Muscle of leg (tissue), 3 donors: ENCODE measurements at regions not wholly inside any gene's neighbourhood (a gene's known extent, or its start where the extent isn't known, plus 50 kb on each side); places are given as distances from the start of the nearest gene placed in this dataset.

Source experiments
- DNase-seq: peaks from one replicate; pipeline ENCODE4 v3.0.0; 2013
- H3K27ac ChIP-seq: one replicate; pipeline ENCODE4 v1.5.1; 2013; ENCODE audit warnings: mild to moderate bottlenecking, low read length, control low read depth
- H3K27me3 ChIP-seq: one replicate; pipeline ENCODE4 v1.6.1; 2013; ENCODE audit warnings: low read length; ENCODE audit not compliant: control insufficient read depth, insufficient read depth
- H3K36me3 ChIP-seq: one replicate; pipeline ENCODE4 v1.6.1; 2013; ENCODE audit warnings: low read length; ENCODE audit not compliant: control insufficient read depth, insufficient read depth
- H3K4me1 ChIP-seq: one replicate; pipeline ENCODE4 v1.6.1; 2013; ENCODE audit warnings: low read length; ENCODE audit not compliant: control insufficient read depth, insufficient read depth
- H3K4me3 ChIP-seq: one replicate; pipeline ENCODE4 v1.5.1; 2013; ENCODE audit warnings: low read length, control low read depth
- H3K9me3 ChIP-seq: replicated peaks from 2 replicates; pipeline ENCODE4 v1.6.1; 2013; ENCODE audit warnings: low read depth, low read length; ENCODE audit not compliant: control insufficient read depth
- WGBS: methylation state at CpG from one replicate; pipeline ENCODE4 v1.1.5; 2013; ENCODE audit warnings: missing lambda C conversion rate; ENCODE audit not compliant: insufficient coverage; 5-methylcytosine and 5-hydroxymethylcytosine counted together

DNA sequence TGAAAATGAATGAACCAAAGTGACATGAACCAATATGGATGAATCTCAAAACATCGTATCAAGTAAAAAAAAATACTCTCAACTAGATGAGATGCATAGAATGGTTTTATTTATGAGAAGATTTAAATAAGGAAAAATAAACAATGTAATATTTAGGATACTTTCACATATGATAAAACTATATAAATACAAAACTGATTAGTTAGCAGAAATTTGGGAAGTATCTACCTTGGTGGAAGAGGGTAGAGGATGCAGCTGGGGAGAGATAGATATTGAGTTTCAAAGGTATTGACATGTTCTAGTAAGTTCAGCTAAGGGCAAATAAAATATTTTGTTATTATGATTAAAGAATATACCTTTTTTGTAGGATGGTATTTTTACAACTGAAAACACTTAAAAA is 463.1 kb downstream of the SH2D4B start:
- no CpG with 5 or more reads among the region's 1 CpG for WGBS
- Histone ChIP-seq H3K4me1 (no peaks in the 10 kb centered on the region), H3K36me3 (no peaks in the 10 kb centered on the region), H3K27ac (no peak overlapping the region), H3K27me3 (no peaks in the 10 kb centered on the region), H3K4me3 (no peak overlapping the region), H3K9me3 (peaks cover 3% of the 10 kb centered on the region)
- no peak for DNase-seq

DNA sequence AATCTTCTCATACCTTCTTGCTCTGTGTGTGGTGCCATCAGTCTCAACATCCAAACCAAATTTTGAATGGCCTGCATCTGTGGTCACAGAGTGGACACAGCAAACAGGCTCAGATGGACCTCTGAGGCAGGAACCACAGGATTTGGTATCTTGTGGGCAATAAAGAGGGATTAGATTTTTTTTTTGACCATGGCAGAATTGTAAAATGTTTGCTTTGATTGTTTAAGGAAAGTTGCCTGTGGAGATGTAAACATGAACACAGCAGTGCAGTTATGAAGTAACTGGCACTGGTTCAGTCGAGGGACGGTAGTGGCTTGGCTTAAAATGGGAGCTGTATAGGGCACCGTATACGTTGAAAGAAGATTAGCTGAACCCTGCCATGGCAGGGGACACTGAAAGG is 464.7 kb downstream of the SH2D4B start:
- no peak for DNase-seq
- Histone ChIP-seq H3K4me1 (no peaks in the 10 kb centered on the region), H3K27ac (no peak overlapping the region), H3K4me3 (no peak overlapping the region), H3K27me3 (no peaks in the 10 kb centered on the region), H3K36me3 (no peaks in the 10 kb centered on the region), H3K9me3 (no peaks in the 10 kb centered on the region)
- 80% methylated on average over 4 of the region's 4 CpGs for WGBS

DNA sequence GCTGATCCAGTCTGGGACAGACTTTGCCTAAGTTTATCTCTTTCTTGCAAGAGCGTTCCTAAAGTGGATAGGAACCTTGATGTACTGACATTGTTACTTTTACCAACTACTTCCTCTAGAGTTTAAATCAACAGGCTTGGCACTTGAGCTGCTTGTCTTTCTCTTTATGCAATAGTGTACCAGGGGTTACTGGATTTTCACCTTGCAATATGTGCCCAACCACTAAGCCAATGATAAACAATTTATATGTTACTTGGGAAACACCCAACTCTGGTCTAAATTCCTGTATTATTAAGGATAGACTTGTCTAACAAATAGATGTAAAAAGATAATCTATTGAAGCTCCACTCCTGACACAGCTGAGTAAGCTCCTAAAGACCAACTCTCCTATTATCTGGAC is 470.2 kb downstream of the SH2D4B start:
- DNase-seq, result no peak
- no peaks in the 10 kb centered on the region for H3K9me3 ChIP-seq
- H3K36me3 ChIP-seq, result no peaks in the 10 kb centered on the region
- H3K4me3 ChIP-seq, result no peak overlapping the region
- WGBS, result no CpG with 5 or more reads among the region's 1 CpG
- H3K27me3 ChIP-seq, result no peaks in the 10 kb centered on the region
- no peaks in the 10 kb centered on the region for H3K4me1 ChIP-seq
- no peak overlapping the region for H3K27ac ChIP-seq

DNA sequence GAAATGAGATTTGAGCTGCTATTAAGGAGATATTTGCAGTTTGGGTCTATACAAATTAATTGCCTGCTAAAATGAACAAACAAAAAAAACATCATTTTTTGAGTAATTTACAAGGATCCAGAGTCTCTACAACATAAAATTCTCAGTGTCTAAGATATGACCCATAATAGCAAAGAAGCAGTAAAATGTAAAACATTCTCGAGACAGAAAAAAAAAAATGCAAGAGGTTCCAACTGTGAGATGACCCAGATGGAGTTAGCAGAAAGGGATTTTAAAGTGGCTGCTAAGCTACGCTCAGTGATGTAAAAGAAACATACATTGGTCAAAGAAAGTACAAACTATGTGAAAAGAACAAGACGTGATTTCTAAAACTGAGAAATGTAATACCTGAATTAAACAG is 471.0 kb downstream of the SH2D4B start:
- Histone ChIP-seq H3K4me1 (no peaks in the 10 kb centered on the region), H3K27ac (no peak overlapping the region), H3K9me3 (no peaks in the 10 kb centered on the region), H3K36me3 (no peaks in the 10 kb centered on the region), H3K4me3 (no peak overlapping the region), H3K27me3 (no peaks in the 10 kb centered on the region)
- no peak for DNase-seq
- WGBS, result no CpG with 5 or more reads among the region's 3 CpGs

DNA sequence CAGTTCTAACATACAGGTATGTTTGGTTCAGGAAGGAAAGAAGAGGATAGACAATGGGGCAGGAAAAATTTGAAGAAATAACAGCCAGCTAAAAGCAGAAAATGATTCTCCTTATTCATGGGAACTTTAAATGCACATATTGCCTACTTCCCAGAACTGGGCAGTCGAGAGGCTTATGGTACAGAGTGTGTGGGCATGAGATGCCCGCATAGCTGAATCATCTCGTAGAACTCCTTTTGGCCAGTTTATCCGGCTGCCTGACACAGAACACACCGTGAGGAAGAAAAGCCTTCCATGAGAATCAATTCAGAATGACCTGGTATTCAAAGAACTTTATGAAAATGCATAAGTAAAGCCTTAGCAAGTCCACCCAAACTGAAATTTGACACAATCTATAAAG is 471.6 kb downstream of the SH2D4B start:
- H3K9me3 ChIP-seq, result no peaks in the 10 kb centered on the region
- no peak overlapping the region for H3K4me3 ChIP-seq
- H3K27ac ChIP-seq, result no peak overlapping the region
- no peaks in the 10 kb centered on the region for H3K36me3 ChIP-seq
- WGBS, result 95% methylated on average over 4 of the region's 5 CpGs
- no peaks in the 10 kb centered on the region for H3K27me3 ChIP-seq
- no peak for DNase-seq
- H3K4me1 ChIP-seq, result no peaks in the 10 kb centered on the region

DNA sequence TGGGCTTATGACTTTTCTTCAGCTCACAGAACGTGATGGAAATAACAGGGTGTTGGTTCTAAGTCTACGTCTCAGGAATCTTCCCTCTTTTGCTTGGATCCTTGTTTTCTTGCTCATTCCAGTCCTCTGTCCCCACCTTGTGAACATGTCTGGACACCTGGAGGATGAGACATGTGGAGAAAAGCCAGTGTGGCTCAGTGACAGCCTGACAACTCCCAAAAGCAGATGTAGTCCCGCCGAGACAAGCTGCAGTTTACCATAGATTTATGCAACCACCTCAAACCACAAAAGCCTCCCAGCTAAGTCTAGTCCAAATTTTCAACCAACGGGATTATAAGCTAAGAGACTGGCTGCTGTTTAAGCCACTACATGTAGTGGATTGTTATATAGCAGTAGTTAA is 476.1 kb downstream of the SH2D4B start:
- Histone ChIP-seq H3K27me3 (no peaks in the 10 kb centered on the region), H3K4me3 (no peak overlapping the region), H3K9me3 (no peaks in the 10 kb centered on the region), H3K4me1 (no peaks in the 10 kb centered on the region), H3K36me3 (no peaks in the 10 kb centered on the region), H3K27ac (no peak overlapping the region)
- WGBS, result no CpG with 5 or more reads among the region's 5 CpGs
- DNase-seq, result no peak

DNA sequence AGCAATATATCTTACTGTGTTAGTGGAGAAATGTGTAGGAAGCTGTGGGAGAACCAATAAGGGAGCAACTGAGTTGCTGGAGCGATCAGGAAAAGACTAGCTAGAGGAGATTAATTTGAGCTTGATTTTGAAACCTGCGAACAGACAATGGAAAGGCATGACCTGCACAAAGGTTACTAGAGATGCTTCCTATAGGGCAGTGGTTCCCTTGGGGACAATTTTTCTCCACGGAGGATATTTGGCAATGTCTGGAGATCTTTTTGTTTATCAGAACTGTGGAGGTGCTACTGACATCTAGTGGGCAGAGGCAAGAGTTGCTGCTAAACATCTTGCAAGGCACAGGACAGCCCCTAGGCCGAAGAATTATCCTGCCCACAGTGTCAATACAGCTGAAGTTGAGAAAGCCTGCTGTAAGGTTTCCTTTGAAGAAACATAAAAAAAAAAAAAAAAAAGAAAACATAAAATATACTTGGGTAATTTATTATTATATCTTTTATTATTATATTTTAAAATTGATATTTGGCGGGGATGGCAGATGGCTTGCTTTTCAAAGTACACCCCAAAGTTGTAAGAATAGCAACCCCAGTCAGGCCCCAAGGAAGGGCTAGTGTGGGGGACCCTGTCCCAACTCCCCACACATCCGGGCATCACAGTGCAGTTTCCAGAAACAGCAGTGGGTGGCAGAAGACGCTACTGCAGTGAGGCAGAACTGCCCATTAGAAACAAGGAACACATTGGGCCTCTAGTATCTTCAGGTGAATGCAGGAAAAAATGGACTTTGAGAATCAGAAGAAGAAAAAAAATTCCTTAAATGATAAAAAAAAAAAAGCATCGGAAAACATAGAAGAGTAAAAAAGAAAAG is 481.6 kb downstream of the SH2D4B start:
- Histone ChIP-seq H3K9me3 (no peaks in the 10 kb centered on the region), H3K27me3 (no peaks in the 10 kb centered on the region), H3K36me3 (no peaks in the 10 kb centered on the region), H3K4me3 (no peak overlapping the region), H3K27ac (no peak overlapping the region), H3K4me1 (no peaks in the 10 kb centered on the region)
- WGBS, result 35% methylated on average over 3 of the region's 8 CpGs
- peak; percentile 54 for DNase-seq

DNA sequence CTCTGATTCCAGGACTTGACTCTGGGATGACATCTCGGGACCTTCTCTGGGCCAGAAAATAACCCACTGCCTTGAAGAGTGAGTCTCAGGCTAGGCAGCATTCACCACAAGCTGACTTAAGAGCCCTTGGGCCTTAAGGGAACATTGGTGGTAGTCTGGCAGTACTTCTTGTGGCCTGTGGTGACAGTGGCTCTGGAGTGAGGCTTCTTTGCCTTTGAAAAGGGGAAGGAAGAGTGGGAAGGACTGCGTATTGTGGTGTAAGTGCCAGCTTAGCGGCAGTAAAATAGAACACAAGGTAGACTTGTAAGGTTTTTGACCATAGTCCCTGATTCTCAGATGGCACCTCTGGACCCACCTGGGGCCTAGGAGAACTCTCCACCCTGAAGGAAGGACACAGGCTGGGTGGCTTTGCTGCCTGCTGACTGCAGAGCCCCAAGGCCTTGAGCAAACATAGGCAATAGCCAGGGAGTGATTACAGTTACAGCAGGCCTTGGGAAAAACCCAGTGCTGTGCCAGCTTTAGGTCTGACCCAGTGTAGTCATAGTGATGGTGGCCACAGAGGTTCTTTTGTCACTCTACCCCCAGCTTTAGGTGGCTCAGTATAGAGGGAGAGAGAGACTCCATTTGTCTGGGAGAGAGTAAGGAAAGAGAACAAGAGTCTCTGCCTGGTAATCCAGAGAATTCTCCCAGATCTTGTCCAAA is 483.9 kb downstream of the SH2D4B start:
- WGBS, result 100% methylated on average over 2 of the region's 3 CpGs
- Histone ChIP-seq H3K4me3 (no peak overlapping the region), H3K27ac (no peak overlapping the region), H3K9me3 (no peaks in the 10 kb centered on the region), H3K27me3 (no peaks in the 10 kb centered on the region), H3K36me3 (no peaks in the 10 kb centered on the region), H3K4me1 (no peaks in the 10 kb centered on the region)
- no peak for DNase-seq

DNA sequence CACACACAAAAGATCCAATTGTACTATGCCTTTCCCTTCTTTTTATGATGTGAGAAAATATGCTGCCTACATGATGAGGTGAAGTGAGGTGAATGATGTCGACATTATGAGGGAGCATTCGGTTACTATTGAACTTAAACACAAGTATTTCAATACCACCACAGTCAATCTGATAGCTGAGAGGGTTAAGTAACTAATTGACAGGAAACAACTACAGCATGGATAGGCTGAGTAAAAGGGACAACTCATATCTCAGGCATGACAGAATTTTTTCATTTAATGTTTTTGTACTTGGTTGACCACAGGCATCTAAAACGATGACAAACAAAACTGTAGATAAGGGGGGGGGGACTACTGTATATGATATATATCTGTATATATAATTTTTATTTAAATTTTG is 488.9 kb downstream of the SH2D4B start:
- no peak for DNase-seq
- no peak overlapping the region for H3K4me3 ChIP-seq
- no peaks in the 10 kb centered on the region for H3K9me3 ChIP-seq
- no peaks in the 10 kb centered on the region for H3K36me3 ChIP-seq
- H3K27ac ChIP-seq, result no peak overlapping the region
- no peaks in the 10 kb centered on the region for H3K27me3 ChIP-seq
- no peaks in the 10 kb centered on the region for H3K4me1 ChIP-seq
- no CpG with 5 or more reads among the region's 3 CpGs for WGBS

DNA sequence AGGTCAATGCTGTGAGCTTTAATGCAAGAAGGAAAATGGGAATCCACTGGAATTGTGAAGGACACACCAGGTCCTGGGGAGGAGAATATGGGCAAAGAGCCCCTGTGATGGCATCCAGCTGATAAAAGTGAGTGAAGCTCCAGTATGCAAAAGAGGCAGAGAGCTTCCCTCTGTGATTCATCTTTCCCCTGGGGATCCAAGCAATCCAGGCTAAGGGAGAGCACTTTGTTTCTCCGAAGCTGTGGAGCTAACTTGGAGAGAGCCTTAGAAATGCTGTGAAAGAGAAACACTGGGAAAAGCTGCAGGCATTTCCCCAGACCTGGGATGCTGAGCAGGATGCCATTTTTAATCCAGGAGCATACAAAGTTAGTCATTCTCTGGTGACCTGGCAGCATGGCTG is 489.5 kb downstream of the SH2D4B start:
- no peaks in the 10 kb centered on the region for H3K27me3 ChIP-seq
- DNase-seq, result no peak
- H3K36me3 ChIP-seq, result no peaks in the 10 kb centered on the region
- no peaks in the 10 kb centered on the region for H3K9me3 ChIP-seq
- no peak overlapping the region for H3K27ac ChIP-seq
- no peak overlapping the region for H3K4me3 ChIP-seq
- no peaks in the 10 kb centered on the region for H3K4me1 ChIP-seq
- 56% methylated on average over 1 of the region's 1 CpG for WGBS
